ENCODE measurements at regions not wholly inside any gene's neighbourhood (a gene's known extent, or its start where the extent isn't known, plus 50 kb on each side); places are given as distances from the start of the nearest gene placed in this dataset.
"Not testable (repeated sequence)": the region's sequence is repeated elsewhere in the genome, so short reads cannot be mapped to it uniquely, and the experiment has no call there.

- no peak for DNase-seq (ENCODE audit: extremely low spot score, unreplicated experiment)
- H3K4me1 Mint-ChIP-seq (ENCODE audit: unreplicated experiment), result peaks cover 18% of the 10 kb centered on the region
- TF ChIP-seq CTCF (IDR thresholded peaks at IDR 0.05), result no peak
- H3K27me3 Mint-ChIP-seq (ENCODE audit: unreplicated experiment), result no peaks in the 10 kb centered on the region
- no peak overlapping the region for H3K4me3 Mint-ChIP-seq (ENCODE audit: unreplicated experiment)
- H3K9me3 Mint-ChIP-seq (ENCODE audit: unreplicated experiment), result no peaks in the 10 kb centered on the region
- H3K27ac Mint-ChIP-seq (ENCODE audit: unreplicated experiment), result no peak overlapping the region
- no peaks in the 10 kb centered on the region for H3K36me3 Mint-ChIP-seq (ENCODE audit: unreplicated experiment)
Observed at GRCh38 chr3:159749406-159749805, 239.2 kb upstream of the IL12A start.

GRCh38 chr3:159751146-159751545, 237.5 kb upstream of the IL12A start:
- peaks cover 18% of the 10 kb centered on the region for H3K4me1 Mint-ChIP-seq (ENCODE audit: unreplicated experiment)
- no peak for DNase-seq (ENCODE audit: extremely low spot score, unreplicated experiment)
- no peak for TF ChIP-seq CTCF (IDR thresholded peaks at IDR 0.05)
- H3K9me3 Mint-ChIP-seq (ENCODE audit: unreplicated experiment), result no peaks in the 10 kb centered on the region
- H3K27ac Mint-ChIP-seq (ENCODE audit: unreplicated experiment), result peak overlapping the region; percentile 85
- H3K4me3 Mint-ChIP-seq (ENCODE audit: unreplicated experiment), result no peak overlapping the region
- no peaks in the 10 kb centered on the region for H3K36me3 Mint-ChIP-seq (ENCODE audit: unreplicated experiment)
- H3K27me3 Mint-ChIP-seq (ENCODE audit: unreplicated experiment), result no peaks in the 10 kb centered on the region

GRCh38 chr3:159751752-159752151, 236.9 kb upstream of the IL12A start:
- Mint-ChIP-seq H3K4me3 (ENCODE audit: unreplicated experiment) (no peak overlapping the region), H3K27ac (ENCODE audit: unreplicated experiment) (peak overlapping the region; percentile 85), H3K27me3 (ENCODE audit: unreplicated experiment) (no peaks in the 10 kb centered on the region), H3K9me3 (ENCODE audit: unreplicated experiment) (no peaks in the 10 kb centered on the region), H3K4me1 (ENCODE audit: unreplicated experiment) (peaks cover 18% of the 10 kb centered on the region), H3K36me3 (ENCODE audit: unreplicated experiment) (no peaks in the 10 kb centered on the region)
- TF ChIP-seq CTCF (IDR thresholded peaks at IDR 0.05), result no peak
- DNase-seq (ENCODE audit: extremely low spot score, unreplicated experiment), result no peak

- not testable (repeated sequence) for H3K9me3 Mint-ChIP-seq (ENCODE audit: unreplicated experiment); H3K27me3 Mint-ChIP-seq (ENCODE audit: unreplicated experiment); H3K36me3 Mint-ChIP-seq (ENCODE audit: unreplicated experiment); DNase-seq (ENCODE audit: extremely low spot score, unreplicated experiment); H3K27ac Mint-ChIP-seq (ENCODE audit: unreplicated experiment); H3K4me3 Mint-ChIP-seq (ENCODE audit: unreplicated experiment)
- H3K4me1 Mint-ChIP-seq (ENCODE audit: unreplicated experiment), result peaks cover 15% of the 10 kb centered on the region
Observed at GRCh38 chr3:159756279-159757207, 232.1 kb upstream of the IL12A start.

- H3K36me3 Mint-ChIP-seq (ENCODE audit: unreplicated experiment), result no peaks in the 10 kb centered on the region
- H3K9me3 Mint-ChIP-seq (ENCODE audit: unreplicated experiment), result no peaks in the 10 kb centered on the region
- peaks cover 20% of the 10 kb centered on the region for H3K4me1 Mint-ChIP-seq (ENCODE audit: unreplicated experiment)
- no peak for TF ChIP-seq CTCF (IDR thresholded peaks at IDR 0.05)
- H3K27me3 Mint-ChIP-seq (ENCODE audit: unreplicated experiment), result no peaks in the 10 kb centered on the region
- H3K27ac Mint-ChIP-seq (ENCODE audit: unreplicated experiment), result no peak overlapping the region
- no peak for DNase-seq (ENCODE audit: extremely low spot score, unreplicated experiment)
- H3K4me3 Mint-ChIP-seq (ENCODE audit: unreplicated experiment), result no peak overlapping the region
Observed at GRCh38 chr3:159757341-159758060, 231.1 kb upstream of the IL12A start.
